ENCODE measurements at regions not wholly inside any gene's neighbourhood (a gene's known extent, or its start where the extent isn't known, plus 50 kb on each side); places are given as distances from the start of the nearest gene placed in this dataset.

DNA sequence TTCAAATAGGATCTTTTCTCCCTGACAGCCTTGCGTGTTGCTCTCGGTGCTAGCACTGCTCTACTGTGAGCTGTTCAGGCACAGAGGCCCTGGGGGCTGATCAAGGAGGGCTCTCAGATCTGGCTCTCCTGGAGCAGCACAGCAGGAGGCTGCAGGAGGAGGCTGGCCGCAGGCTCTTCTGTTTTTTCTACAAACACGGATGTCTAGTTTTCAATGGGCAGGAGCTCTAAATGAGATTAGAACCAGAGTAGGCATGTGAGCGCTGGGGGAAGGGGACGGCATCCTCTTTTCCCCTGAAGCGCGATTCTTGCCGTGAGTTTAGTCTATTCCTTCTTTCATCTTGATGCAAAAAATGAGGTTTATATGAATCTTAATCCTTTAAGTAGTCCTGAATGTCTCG lies 61.7 kb upstream of the IRX4 start:
- DNase-seq, result no peak

DNA sequence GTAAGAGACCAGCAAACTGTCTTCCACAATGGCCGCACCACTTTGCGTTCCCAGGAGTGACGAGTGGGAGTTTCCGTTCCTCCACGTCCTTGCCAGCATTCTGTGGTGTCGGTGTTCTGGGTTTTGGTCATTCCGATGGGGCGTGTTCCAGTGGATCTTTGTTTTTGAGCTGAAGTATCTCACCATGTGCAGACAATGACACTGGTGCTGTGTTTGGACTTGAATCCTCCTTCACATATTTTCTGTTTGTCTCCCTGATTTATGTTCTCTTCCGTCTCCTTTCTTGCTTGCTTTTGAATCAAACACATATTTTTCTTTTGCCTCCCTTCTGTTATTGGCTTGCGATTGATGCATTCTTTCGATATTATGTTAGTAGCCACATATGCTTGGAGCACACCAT lies 60.8 kb upstream of the IRX4 start:
- no peak for DNase-seq

DNA sequence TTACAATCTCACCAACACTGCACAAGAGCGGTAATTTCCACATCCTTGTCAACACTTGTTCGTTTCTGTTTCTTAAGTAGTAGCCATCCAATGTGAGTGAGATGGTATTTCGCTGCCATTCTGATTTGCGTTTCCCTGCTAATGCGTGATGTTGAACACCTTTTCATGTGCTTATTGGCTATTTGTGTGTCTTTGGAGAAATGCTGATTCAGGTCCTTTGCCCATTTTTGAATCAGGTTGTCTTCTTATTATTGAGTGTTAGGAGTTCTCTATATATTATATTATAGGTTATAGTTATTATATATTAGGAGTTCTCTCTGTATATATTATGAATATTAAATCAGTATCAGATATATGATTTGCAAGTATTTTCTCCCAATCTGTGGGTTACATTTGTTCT lies 59.9 kb upstream of the IRX4 start:
- DNase-seq, result no peak

DNA sequence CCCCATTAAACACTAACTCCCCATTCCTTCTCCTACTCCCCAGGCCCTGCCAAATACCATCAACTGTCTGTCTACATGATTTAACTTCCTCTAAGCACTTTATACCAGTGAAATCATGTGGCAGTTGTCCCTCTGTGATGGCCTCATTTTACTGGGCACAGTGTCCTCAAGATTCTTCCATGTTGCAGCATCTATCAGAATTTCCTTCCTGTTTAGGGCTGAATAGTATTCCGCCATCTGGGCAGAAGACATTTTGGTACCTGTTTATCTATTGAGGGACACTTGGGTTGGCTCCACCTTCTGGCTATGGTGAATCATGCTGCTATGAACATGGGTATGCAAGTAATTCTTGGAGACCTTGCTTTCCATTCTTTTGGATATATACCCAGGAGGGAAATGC lies 59.4 kb upstream of the IRX4 start:
- no peak for DNase-seq

DNA sequence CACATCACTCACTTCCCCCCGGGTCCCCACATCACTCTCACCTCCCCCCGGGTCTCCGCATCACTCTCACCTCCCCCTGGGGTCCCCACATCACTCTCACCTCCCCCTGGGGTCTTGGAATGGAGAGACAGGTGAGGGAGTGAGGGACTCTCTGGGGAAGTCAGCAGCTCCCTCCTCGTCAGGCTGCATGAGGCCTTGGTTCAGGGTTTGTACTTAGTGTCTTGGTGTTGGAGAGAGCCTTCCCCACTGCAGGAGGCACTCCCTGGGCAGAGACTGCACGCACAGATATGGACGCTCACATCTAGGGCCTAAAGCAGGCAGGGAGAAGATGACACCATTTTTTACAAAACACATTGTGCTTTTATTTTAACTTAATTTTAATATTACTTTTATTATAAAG lies 56.5 kb upstream of the IRX4 start:
- no peak for DNase-seq

DNA sequence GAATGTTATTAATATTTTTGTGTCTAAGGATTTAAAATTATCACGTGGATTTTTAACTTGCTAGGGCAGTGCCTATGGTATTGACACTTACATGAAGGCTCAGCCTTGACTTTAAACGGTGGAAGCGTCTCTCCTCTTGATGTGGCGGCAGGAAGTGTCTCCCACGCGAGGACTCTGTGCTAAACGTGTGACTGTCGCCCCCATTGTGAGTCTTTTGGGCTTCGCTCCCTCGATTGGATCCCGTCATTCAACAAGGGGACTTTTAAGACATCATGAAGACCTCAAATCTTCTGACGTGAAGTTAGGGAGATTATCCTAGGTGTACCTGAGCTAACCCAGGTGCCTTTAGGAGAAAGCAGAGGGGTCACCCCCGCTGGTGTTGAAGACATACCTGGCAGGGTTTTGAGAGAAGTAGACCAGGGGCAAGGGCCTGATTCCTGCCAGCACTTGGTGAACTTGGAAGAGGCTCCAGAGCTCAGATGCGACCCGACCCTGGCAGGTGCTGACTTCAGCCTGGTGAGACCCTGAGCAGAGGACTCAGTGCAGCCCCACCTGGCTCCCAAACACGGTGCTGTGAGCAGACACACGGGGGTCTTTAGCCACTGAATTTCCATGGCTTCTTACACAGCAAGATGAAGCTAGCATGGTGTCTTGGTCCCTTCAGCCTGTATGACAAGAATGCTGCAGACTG lies 55.7 kb upstream of the IRX4 start:
- no peak for DNase-seq

DNA sequence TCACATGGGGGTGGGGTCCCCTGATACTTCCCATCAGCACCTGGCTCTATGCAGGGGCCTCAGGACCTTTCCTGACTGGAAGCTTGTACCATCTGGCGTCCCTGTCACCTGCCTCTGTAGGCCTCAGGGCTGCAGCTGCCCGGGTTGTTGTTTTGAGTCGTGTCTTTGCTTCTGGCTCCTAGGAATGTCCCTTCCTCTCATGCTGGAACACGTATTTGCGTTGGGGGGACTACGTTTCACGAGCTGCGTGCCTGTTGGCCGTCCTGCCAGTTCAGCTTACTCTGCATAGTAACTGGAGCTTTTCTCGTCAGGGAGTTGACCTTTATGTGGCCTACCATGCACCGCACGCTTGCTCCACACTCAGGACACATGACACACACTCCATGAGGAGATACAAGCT lies 54.9 kb upstream of the IRX4 start:
- DNase-seq, result no peak

DNA sequence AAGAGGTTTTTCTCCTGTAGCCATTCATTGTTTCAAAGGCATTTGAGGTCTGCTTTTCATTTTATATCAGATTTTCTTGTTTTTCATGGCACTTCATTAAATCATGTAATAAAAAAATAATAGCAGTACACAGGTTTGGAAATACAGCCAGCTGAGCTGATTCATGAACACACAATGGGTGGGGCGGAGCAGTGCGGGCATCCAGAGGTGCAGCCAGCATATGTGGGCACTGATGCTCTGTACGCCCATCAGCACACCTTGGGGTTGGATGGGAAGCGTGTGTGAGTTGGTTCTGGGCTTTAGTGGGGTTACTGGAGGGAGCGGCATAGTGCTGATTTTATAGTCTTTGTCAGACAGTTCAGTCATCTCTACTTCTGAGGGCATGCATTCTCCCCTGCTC lies 54.2 kb upstream of the IRX4 start:
- no peak for DNase-seq

DNA sequence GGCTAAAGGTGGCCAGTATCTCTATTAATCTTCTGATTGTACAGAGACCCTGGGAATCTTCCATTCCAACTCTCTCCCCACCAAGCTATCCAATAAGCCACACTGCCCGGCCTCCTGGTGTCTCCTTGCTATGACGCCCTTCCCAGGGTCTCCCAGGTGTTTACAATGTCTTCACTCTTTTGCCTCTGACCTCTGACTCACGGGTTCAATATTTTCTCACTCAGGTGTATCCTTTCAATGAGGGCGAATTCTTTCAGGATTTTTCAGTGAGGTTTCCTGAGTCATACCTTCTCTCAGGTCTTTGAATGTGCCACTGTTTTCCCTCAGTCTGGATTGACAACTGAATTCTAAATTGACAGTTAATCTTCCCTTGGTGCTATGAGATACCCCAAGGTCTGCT lies 53.7 kb upstream of the IRX4 start:
- DNase-seq, result no peak

DNA sequence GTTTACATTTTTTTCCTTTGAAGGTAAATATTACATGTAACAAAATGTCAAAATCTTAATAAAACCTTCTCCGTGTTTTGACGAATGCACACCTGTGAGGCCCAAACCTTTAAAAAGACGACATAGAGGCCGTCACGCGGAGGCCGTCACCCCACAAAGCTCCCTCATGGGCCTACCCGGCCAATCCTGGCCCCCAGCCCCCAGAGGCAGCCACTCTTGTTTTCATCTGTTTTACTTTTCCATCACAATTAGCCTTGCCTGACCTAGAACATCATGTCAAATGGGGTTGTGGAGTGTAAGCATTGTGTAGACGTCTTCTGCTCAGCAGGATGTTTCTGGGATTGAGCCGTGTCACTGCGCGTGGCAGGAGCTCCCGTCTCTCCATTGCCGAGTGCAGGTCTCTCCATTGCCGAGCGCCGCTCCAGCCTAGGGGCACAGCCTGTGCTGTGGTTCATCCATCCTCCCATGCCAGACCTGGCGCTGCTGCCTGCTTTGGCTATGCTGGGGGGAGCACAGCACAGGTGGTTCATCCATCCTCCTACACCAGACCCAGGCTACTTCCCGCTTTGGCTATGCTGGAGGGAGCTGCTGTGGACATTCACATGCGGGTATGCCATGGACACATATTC lies 52.2 kb upstream of the IRX4 start:
- no peak for DNase-seq

DNA sequence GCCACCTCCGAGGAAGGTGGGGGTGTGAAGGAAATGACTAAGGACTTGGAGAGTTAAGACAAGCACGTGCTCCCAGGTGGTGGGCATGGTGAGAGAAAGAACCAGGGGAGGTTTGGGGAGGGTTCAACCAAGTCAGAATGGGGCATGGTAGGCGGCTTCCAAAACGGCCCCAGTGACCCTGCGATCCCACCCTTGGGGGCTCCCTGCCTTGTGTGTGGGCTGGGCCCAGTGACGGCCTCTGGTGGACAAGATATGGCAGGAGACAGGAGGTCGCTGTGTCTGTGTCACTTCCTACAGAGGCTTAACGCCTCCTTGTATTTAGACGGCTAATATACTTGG lies 51.3 kb upstream of the IRX4 start:
- no peak for DNase-seq

DNA sequence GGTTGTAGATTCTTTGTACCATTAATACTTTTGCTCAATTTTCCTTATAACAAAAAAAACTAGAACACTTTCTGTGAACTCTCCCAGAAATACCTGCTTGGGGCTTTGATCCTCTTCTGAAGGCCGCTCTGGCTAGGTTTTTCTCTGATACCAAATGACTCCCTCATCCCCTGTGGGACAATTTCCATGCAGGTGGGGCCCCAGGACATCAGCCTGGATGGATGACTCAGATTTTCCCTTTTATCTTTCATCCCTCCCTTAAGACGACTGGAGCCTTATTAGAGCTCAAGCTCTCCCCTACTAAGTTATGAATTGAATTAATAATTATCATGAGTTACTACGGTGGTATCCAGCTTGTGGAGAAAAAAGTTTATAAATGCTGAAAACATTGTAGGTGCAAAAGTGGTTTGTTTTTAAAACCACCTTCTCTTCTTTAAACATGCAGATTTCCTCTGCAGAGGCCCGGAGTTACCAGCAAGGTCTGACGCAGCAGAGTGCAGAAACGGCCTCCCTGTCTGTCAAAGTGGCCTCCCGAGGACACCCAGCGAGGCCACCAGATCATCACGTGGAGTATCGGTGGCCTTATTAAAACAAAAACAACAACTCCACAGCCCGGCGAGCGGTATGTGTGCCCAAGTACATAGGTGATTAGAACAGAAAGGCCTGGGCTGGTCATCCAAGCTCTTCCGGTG lies 50.8 kb upstream of the IRX4 start:
- DNase-seq, result no peak

Measured in NCI-H510A (cell line).